OCI-LY1 (cell line): ENCODE measurements at regions not wholly inside any gene's neighbourhood (a gene's known extent, or its start where the extent isn't known, plus 50 kb on each side); places are given as distances from the start of the nearest gene placed in this dataset.
"Not testable (repeated sequence)": the region's sequence is repeated elsewhere in the genome, so short reads cannot be mapped to it uniquely, and the experiment has no call there.

Experiments used
- H2AFZ ChIP-seq: fragments of 200-600 bp; sonication (generic), shearing (Covaris generic); 2 replicates; pipeline ENCODE4 v1.6.0; 2014; ENCODE audit warnings: antibody characterized with exemption, mild to moderate bottlenecking, low read length
- H3F3A ChIP-seq: fragments of 200-600 bp; sonication (generic), shearing (Covaris generic); 2 replicates; pipeline ENCODE4 v1.6.0; 2014; ENCODE audit warnings: mild to moderate bottlenecking, antibody characterized with exemption, low read length, moderate library complexity; ENCODE audit not compliant: insufficient read depth
- H3K27ac ChIP-seq: fragments of 200-600 bp; sonication (generic); 2 replicates; pipeline ENCODE4 v1.5.1; 2014; ENCODE audit warnings: low read length, mixed run types, mild to moderate bottlenecking, low read depth; ENCODE audit not compliant: poor library complexity, severe bottlenecking
- H3K27me3 ChIP-seq: fragments of 200-600 bp; sonication (generic); 2 replicates; pipeline ENCODE4 v1.6.0; 2014; ENCODE audit warnings: antibody characterized with exemption, mild to moderate bottlenecking, low read length, moderate library complexity; ENCODE audit not compliant: insufficient read depth
- H3K36me3 ChIP-seq: fragments of 200-600 bp; sonication (generic); 2 replicates; pipeline ENCODE4 v1.6.1; 2014; ENCODE audit warnings: mild to moderate bottlenecking, antibody characterized with exemption, low read length, moderate library complexity, mixed read lengths; ENCODE audit not compliant: insufficient read depth
- H3K4me1 ChIP-seq: fragments of 200-600 bp; sonication (generic); 2 replicates; pipeline ENCODE4 v1.5.1; 2014; ENCODE audit warnings: mild to moderate bottlenecking, low read length, moderate library complexity; ENCODE audit not compliant: insufficient read depth, severe bottlenecking
- H3K4me2 ChIP-seq: fragments of 200-600 bp; sonication (generic), shearing (Covaris generic); 2 replicates; pipeline ENCODE4 v1.6.1; 2014; ENCODE audit warnings: low read length
- H3K4me3 ChIP-seq: fragments of 200-600 bp; sonication (generic); 2 replicates; pipeline ENCODE4 v1.5.1; 2014; ENCODE audit warnings: low read length, low read depth, mild to moderate bottlenecking, mixed read lengths; ENCODE audit not compliant: poor library complexity, severe bottlenecking
- H3K79me2 ChIP-seq: fragments of 200-600 bp; shearing (Covaris generic); 2 replicates; pipeline ENCODE4 v1.6.1; 2016; ENCODE audit warnings: mixed run types, low read length, mixed read lengths; ENCODE audit not compliant: insufficient read depth
- H3K9ac ChIP-seq: fragments of 200-600 bp; sonication (generic), shearing (Covaris generic); 2 replicates; pipeline ENCODE4 v1.6.1; 2014; ENCODE audit warnings: mild to moderate bottlenecking, low read length, mixed read lengths
- H3K9me2 ChIP-seq: fragments of 200-600 bp; sonication (generic), shearing (Covaris generic); 2 replicates; pipeline ENCODE4 v1.6.1; 2014; ENCODE audit warnings: low read depth, mild to moderate bottlenecking, low read length, mixed read lengths
- H3K9me3 ChIP-seq: fragments of 200-600 bp; shearing (Covaris generic); 2 replicates; pipeline ENCODE4 v1.6.1; 2014; ENCODE audit warnings: low read length, mixed read lengths
- H4K20me1 ChIP-seq: fragments of 200-600 bp; sonication (generic), shearing (Covaris generic); 2 replicates; pipeline ENCODE4 v1.6.0; 2016; ENCODE audit warnings: mild to moderate bottlenecking, low read length; ENCODE audit not compliant: insufficient read depth
- EZH2 ChIP-seq: fragments of 200-600 bp; sonication (generic), shearing (Covaris generic); IDR thresholded peaks from 2 replicates; pipeline ENCODE4 v1.8.0; 2017; ENCODE audit warnings: borderline replicate concordance, mixed run types, mild to moderate bottlenecking, antibody characterized with exemption, low read length, moderate library complexity, mixed read lengths
- TF ChIP-seq, protein P1 (sequence below): fragments of 200-600 bp; sonication (generic), shearing (Covaris generic); IDR thresholded peaks from 2 replicates; pipeline ENCODE4 v1.5.1; 2017; ENCODE audit warnings: mild to moderate bottlenecking, antibody characterized with exemption, low read length, moderate library complexity, mixed read lengths

DNA sequence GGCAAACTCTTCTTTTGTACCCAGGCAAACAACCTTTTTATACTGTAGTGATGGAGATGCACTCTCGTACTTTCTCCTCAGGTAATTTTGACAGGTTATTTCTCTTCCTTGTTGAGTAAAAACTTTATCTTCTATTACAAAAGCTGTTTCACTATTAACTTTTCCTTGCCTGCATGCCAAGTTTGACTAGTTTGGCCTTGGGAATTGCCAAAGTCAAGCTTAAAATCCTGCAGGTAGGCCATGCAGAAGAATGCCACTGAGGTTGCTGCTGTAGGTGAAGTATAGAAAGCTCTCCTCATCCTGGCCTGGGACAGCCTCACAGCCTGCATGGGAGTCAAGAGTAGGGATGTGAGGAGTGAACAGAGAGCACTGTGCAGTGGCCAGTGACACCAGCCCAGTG lies 1293.5 kb upstream of the CHAC2 start:
- H3K27me3 ChIP-seq, result no peaks in the 10 kb centered on the region

DNA sequence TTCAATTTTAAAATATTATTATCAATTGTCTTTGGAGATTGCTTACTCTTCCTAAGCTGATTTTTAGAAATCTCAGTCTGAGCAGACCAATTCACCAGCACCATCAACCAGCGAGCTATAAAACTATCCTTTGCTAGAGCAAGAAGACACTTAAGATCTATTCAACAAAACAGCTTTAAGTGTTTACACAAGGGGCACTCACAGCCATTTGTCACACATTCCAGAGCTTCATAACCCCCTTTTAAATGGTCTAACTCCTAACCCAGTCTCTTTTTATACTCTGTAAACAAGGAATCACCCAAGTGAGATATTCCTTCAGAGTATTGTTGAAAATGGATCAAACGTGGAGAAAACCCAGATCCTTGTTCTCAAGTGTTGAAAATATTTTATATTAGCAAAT lies 1294.1 kb upstream of the CHAC2 start:
- Histone ChIP-seq H3F3A (no peaks in the 10 kb centered on the region), H3K27ac (no peak overlapping the region), H3K36me3 (no peaks in the 10 kb centered on the region), H3K4me1 (no peaks in the 10 kb centered on the region), H4K20me1 (no peaks in the 10 kb centered on the region), H3K4me2 (no peak overlapping the region), H3K27me3 (no peaks in the 10 kb centered on the region), H3K79me2 (no peaks in the 10 kb centered on the region), H3K4me3 (no peak overlapping the region), H3K9ac (no peak overlapping the region), H2AFZ (no peak overlapping the region), H3K9me2 (no peaks in the 10 kb centered on the region), H3K9me3 (no peaks in the 10 kb centered on the region)
- TF ChIP-seq, protein P1, sequence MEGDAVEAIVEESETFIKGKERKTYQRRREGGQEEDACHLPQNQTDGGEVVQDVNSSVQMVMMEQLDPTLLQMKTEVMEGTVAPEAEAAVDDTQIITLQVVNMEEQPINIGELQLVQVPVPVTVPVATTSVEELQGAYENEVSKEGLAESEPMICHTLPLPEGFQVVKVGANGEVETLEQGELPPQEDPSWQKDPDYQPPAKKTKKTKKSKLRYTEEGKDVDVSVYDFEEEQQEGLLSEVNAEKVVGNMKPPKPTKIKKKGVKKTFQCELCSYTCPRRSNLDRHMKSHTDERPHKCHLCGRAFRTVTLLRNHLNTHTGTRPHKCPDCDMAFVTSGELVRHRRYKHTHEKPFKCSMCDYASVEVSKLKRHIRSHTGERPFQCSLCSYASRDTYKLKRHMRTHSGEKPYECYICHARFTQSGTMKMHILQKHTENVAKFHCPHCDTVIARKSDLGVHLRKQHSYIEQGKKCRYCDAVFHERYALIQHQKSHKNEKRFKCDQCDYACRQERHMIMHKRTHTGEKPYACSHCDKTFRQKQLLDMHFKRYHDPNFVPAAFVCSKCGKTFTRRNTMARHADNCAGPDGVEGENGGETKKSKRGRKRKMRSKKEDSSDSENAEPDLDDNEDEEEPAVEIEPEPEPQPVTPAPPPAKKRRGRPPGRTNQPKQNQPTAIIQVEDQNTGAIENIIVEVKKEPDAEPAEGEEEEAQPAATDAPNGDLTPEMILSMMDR, result no peak
- TF ChIP-seq EZH2, result no peak

More for the DNA sequence above, 1293.5 kb upstream of the CHAC2 start:
- H3K4me1 ChIP-seq, result no peaks in the 10 kb centered on the region
- no peaks in the 10 kb centered on the region for H4K20me1 ChIP-seq
- no peaks in the 10 kb centered on the region for H3K9me3 ChIP-seq
- no peak overlapping the region for H3K9ac ChIP-seq
- H3F3A ChIP-seq, result no peaks in the 10 kb centered on the region
- H2AFZ ChIP-seq, result no peak overlapping the region
- H3K36me3 ChIP-seq, result no peaks in the 10 kb centered on the region
- TF ChIP-seq, protein P1, result no peak
- TF ChIP-seq EZH2, result no peak
- no peak overlapping the region for H3K27ac ChIP-seq
- no peak overlapping the region for H3K4me2 ChIP-seq
- H3K9me2 ChIP-seq, result no peaks in the 10 kb centered on the region
- H3K4me3 ChIP-seq, result no peak overlapping the region
- no peaks in the 10 kb centered on the region for H3K79me2 ChIP-seq

DNA sequence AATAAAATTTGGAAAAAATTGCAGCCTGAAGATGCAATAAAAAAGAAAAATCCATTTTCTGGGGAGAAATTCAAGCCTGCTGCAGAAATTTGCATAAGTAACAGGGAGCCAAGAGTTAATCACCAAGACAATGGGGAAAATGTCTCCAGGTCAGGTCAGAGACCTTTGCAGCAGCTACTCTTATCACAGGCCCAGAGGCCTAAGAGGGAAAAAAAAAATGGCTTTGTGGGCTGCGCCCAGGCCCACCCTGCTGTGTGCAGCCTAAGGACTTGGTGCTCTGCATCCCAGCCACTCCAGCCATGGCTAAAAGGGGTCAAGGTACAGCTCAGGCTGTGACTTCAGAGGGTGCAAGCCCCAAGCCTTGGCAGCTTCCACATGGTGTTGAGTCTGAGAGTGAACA lies 1297.1 kb upstream of the CHAC2 start:
- not testable (repeated sequence) for H3K9me2 ChIP-seq, H3K4me1 ChIP-seq, H3K27ac ChIP-seq, H3K79me2 ChIP-seq, H2AFZ ChIP-seq, H3K4me3 ChIP-seq, H3K9ac ChIP-seq, H4K20me1 ChIP-seq, H3K36me3 ChIP-seq, H3F3A ChIP-seq, H3K27me3 ChIP-seq, H3K9me3 ChIP-seq, H3K4me2 ChIP-seq

DNA sequence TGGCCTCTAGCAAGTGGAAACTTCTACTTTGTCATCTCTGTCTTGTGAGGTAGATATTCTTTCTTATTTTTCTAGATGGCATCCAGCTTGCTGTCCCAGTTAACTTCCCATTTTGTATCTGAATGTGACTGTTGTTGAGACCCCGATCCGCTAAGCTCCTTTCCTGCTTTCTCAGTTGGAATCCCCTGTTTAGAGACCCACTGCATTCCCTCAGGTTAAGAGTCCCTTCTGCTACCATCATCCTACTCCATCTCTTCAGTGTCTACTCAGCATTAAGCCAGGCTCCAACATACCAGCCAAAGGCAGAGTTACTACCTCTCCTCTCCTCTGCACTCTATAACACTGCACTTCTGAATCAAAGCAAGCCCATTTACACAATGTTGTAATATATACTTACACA lies 1300.4 kb upstream of the CHAC2 start:
- no peak for TF ChIP-seq EZH2
- TF ChIP-seq, protein P1, result no peak
- Histone ChIP-seq H4K20me1 (no peaks in the 10 kb centered on the region), H2AFZ (no peak overlapping the region), H3K9me2 (no peaks in the 10 kb centered on the region), H3K9me3 (no peaks in the 10 kb centered on the region), H3F3A (no peaks in the 10 kb centered on the region), H3K4me1 (no peaks in the 10 kb centered on the region), H3K4me3 (no peak overlapping the region), H3K27me3 (no peaks in the 10 kb centered on the region), H3K36me3 (no peaks in the 10 kb centered on the region), H3K27ac (no peak overlapping the region), H3K4me2 (no peak overlapping the region), H3K9ac (no peak overlapping the region), H3K79me2 (no peaks in the 10 kb centered on the region)
